HG03442 (cell line): ENCODE measurements at regions not wholly inside any gene's neighbourhood (a gene's known extent, or its start where the extent isn't known, plus 50 kb on each side); places are given as distances from the start of the nearest gene placed in this dataset.
"Not testable (repeated sequence)": the region's sequence is repeated elsewhere in the genome, so short reads cannot be mapped to it uniquely, and the experiment has no call there.

Source experiments
- ATAC-seq: cut with Tn5 transposase; IDR thresholded peaks from one replicate; pipeline ENCODE4 v1.9.1; 2021; ENCODE audit warnings: mild to moderate bottlenecking, moderate library complexity; ENCODE audit not compliant: unreplicated experiment

- ATAC-seq: no peak
Measured at GRCh38 chr7:108627476-108628051, 57.9 kb downstream of the DNAJB9 start.

DNA sequence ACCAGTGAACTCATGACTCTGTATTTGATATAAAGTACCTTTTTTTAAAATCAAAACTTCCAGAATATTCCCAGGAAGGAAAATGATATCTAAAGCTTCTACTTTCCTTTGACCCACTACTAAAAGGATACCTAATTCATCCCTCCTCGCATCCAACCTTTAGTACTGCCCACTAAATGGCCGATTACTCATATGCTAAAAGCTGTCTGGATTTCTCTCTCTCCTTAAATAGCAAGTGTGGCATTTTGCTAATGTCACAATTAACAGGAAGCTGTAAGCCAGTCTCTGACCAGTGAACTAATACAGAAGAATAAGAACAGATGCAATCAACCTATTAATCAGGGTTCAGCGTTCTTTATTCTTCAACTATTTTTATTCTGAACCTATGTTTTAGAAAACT is 59.0 kb downstream of the DNAJB9 start:
- ATAC-seq: no peak

GRCh38 chr7:108629651-108630400 is 60.2 kb downstream of the DNAJB9 start:
- no peak for ATAC-seq

- no peak for ATAC-seq
Measured at GRCh38 chr7:108634036-108634435, 64.4 kb downstream of the DNAJB9 start.

DNA sequence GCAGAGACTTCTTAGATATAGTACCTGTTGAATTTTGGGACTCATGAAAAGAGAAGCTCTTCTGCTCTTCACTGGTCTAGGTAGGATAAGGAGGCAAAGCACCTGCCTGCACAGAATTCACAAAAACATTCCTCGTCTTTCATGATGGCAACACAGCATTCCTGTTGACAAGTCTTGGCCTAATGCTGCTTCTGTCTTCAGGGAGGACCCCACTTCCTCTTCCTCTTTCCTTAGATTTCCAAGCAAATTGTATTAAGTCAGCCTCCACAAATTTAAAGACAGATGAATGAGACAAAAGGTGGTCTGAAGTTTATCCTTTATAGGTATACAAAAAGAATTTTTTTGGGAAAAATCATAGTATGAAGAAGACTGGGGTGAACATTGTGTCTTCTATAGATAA is 64.9 kb downstream of the DNAJB9 start:
- no peak for ATAC-seq

DNA sequence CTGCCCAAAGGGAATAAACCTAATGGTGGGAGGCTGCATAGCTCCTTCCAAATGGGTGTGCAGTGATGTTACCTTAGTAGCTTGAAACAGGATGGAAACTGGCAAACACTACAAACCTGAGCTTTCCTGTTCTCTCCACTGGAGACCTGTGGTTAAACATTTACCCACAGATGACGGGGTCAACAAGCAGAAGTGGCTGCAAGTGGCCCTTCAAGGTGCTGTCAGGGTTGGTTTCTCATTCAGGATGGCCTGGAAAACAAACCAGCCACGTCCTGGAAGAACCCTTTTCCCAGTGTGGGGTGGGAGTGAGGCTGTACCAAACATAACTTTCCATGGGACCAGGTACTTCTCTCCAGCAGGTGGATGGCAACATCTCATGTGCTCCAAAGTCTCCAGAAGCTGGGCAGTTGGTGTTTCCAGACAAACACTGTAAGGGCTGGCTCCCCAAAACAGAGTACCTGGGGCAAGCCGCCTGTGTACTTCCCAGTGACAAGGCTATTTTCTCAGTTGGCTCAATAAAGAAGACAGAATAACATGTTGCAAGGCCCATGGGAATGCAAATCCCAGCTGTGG is 67.5 kb downstream of the DNAJB9 start:
- no peak for ATAC-seq

DNA sequence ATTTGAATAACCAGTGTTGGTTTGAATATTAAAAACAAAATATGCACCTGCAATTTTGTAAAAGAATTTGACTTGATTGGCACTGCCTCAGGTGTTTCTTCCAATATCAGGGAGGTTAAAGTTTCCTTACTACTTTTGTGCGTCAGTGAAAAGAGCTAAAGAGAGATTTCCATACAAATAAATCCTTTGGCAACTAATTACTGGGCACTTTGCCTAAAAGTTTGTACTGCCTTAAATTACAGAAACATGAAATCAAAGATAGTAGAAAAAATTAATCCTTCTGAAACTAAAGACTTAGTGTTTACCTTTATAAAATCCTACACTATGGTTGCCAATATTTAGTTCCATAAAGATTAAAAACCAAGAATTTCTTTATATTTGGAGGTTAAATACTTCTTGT is 72.5 kb downstream of the DNAJB9 start:
- ATAC-seq: no peak

GRCh38 chr7:108643136-108643535 is 73.5 kb downstream of the DNAJB9 start:
- no peak for ATAC-seq

DNA sequence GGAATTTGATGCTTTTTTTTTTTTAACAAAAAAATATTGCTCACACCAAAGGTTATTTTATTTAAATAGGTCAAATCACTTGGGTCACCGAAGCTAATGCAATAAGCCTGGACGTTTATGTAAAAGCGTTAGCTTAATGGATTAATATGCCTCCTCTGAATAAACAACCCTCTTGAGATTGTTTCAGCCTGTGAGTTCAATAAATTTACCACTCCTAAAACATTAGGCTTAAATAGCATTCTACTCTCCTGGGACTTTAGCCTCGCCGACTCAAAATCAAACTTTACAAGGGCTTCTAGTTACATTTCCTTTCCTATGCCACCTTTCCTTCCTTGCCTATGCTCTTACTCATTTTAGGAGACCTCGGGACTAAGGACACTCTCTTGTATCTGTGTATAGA is 79.3 kb downstream of the DNAJB9 start:
- ATAC-seq: no peak

- no peak for ATAC-seq
Measured at GRCh38 chr7:108650467-108650866, 80.8 kb downstream of the DNAJB9 start.

DNA sequence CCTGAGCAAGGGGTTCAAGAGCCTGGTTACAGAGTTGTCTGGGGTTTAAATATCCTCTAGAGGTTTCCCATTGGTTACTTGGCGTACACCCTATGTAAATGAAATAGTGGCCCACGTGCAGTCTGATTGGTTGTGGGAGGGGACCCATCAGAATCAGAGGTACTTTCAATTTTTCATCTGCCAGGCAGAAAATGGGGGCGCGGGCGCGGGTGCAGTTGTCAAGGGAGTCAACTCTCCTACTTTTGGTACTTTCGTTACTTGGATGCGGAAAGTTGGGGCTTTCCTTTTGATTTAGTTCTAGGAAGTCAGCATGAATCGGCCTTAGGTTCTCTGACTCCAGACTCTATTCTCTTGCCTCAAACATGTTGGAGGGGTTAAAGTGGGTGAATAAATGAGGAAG is 83.2 kb downstream of the DNAJB9 start:
- ATAC-seq: no peak

GRCh38 chr7:108653526-108653925 is 83.9 kb downstream of the DNAJB9 start:
- ATAC-seq: no peak

DNA sequence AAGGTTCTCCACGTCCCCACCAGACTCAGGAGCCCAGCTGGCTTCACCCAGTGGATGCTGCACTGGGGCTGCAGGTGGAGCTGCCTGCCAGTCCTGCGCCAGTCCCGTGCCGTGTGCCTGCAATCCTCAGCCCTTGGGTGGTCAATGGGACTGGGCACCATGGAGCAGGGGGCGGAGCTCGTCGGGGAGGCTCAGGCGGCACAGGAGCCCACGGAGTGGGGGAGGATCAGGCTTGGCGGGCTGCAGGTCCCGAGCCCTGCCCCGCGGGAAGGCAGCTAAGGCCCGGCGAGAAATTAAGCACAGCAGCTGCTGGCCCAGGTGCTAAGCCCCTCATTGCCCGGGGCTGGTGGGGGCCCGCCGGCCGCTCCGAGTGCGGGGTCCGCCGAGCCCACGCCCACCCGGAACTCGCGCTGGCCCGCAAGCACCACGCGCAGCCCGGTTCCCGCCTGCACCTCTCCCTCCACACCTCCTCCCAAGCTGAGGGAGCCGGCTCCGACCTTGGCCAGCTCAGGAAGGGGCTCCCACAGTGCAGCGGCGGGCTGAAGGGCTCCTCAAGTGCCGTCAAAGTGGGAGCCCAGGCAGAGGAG is 87.6 kb downstream of the DNAJB9 start:
- not testable (repeated sequence) for ATAC-seq

DNA sequence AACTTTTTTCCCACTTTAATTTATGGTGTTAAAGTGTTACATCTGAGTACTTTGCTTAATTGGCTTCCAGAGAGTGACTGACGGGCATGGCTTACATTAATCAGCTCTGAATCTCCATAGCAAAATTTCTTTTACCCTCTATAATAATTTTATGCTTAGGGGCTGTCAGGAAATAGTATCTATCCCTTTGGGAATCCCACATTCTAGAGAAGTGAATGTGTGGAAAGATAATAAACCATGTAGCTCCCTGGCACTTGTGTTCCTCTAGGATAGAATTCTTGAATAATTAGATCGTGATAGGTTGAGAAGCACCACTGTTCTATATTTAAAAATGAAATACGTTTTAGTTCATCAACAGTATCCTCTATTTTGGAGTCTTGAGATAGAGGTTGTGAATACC is 89.6 kb downstream of the DNAJB9 start:
- ATAC-seq: no peak

DNA sequence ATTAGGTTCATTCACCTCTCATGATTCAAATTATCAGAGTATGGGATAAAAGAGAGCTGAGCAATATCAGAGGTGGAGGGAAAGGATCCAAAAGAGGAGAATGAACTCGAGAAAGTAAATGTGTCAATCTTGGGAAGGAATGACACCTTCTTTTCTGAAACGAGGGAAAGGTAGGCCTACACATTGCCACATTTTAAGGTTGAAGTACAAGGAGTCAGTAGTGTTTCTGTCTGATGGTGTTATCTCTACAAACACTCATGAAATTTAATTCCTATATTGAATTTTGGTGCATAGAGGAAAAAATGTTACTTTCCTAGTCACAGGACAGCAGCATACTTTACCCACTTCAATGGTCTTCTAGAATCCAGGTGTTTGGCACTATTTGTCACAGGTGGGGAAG is 90.2 kb downstream of the DNAJB9 start:
- no peak for ATAC-seq

DNA sequence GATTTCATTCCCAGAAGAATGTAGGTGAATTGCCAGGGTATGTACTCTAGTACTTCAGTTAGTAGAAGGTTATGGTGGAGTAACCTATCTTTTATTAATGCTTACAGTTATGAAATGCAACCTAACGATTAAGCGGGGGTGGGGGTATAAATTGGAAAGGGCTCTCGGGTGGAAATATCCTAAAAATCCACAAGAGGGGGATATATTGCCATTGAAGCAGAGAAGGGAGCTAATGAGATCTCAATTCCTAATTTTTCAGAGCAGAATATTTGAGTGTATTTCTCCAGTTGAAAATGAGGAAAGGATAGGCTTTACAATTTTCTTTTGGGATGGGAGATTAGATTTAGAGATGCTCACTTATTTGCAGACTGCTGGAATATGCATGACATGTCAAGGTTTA is 90.8 kb downstream of the DNAJB9 start:
- no peak for ATAC-seq

DNA sequence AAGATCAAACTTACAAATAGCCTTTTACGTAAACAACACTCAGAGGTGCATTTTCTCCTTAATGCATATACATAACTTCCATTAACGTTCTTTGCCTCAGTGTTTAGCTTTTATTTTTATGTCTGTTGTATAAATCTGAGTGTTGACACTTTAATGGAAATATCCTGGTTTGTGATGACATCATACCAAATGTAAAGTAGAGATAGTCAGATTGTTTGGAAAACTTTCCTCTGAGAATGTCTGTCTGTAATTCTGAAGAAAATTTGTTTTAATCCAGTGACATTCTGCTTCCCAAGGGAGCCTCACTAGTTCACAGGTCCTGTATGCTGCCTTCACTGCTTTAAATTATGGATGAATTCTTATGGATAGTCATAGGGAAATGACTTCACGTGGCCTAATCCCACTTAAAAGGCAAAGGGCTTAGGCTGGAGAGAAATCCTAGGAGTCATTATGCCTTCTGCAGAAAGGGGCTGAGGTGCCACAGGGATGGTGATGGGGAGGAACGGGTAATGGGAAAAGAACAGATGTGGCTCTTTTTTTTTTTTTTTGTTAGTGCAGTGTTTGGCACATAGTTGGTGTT is 93.2 kb downstream of the DNAJB9 start:
- no peak for ATAC-seq

DNA sequence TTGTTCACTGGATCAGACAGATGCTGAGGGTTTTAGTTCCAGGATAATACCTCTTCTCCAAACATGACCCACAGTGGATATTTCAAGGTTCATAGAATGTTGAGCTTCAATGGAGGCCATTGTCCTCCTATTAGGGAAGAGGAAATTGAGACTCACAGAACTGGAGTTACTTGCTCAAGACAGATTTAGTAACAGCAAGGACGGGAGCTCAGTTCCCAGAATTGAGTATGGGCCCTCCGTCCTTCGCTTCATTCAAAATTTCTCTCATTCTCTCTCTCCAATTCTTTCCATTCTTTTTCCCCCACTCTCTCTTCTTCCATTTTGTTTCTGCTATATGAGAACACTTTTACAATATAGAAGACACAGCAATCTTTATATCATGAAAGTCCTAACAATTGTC is 94.0 kb downstream of the DNAJB9 start:
- no peak for ATAC-seq

DNA sequence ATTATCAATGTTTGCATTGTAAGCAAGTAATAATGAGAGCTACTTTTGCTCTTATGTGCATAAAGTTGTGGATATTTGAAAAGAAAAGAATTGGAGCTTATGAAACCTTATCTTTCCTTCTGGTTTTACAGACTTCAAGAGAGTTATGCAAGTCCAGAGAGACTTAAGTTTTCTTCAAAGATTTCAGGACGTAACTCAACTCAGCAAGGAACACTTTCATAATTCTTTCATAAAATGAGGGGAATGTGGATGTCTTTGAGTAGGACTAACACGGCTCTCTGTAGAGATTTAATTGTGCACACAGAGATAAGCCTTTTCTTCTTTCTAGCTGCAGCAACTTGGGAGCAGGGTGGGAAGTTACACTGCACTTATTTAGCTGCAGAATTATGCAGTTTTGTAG is 97.5 kb downstream of the DNAJB9 start:
- no peak for ATAC-seq

DNA sequence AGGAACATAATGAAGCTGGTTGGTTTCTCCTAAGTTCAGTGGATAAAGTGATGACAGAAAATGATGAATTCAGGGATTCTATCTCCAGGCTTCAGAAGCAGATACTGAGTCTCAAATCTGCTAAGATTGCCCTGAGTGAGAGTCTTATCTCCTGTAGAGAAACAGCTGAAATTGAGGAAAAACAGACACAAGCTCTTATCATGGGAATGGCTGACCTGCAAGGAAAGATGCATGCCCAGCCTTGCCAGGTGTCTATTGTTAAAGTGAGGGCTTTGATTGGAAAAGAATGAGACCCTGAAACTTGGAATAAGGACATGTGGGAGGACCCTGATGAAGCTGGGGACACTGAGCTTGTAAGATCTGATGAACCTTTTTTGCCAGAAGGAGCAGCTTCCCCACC is 100.3 kb downstream of the DNAJB9 start:
- no peak for ATAC-seq

GRCh38 chr7:108673699-108674098 is 104.0 kb downstream of the DNAJB9 start:
- not testable (repeated sequence) for ATAC-seq

DNA sequence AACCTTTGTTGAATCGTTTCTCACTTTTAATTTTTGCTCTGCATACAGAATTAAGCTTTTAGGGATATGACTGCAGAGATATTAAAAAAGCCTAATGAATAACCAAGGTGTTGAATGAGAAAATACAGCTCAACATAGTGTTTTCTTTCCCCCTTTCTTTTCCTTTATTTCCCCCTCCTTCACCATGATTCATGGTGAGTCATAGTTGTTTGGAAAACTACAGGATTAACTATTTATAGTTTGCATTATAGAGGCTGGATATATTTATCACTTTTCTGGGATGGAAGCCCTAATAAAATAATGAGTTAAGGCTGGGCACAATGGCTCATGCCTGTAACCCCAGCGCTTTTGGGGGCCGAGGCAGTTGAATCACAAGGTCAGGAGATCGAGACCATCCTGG is 115.0 kb downstream of the DNAJB9 start:
- ATAC-seq: no peak
